ENCODE measurements at regions not wholly inside any gene's neighbourhood (a gene's known extent, or its start where the extent isn't known, plus 50 kb on each side); places are given as distances from the start of the nearest gene placed in this dataset.
"Not testable (repeated sequence)": the region's sequence is repeated elsewhere in the genome, so short reads cannot be mapped to it uniquely, and the experiment has no call there.

GRCh38 chr2:175259164-175259563 is 77.7 kb upstream of the ATP5MC3 start:
- no CpG with 5 or more reads among the region's 1 CpG for WGBS, 2 donors (ENCODE audit: extremely low coverage in 2 of 2, insufficient read length in 2 of 2, insufficient replicate concordance in 1 of 2)
- H3K27me3 ChIP-seq (ENCODE audit: control insufficient read depth in 3 of 3, insufficient read depth in 3 of 3, low read depth in 1 of 3, low read length in 3 of 3): peaks cover 0 to 4% (median 0%) of the 10 kb centered on the region in 3 experiments
- H3K79me1 ChIP-seq (ENCODE audit: low read depth, low read length): no peaks in the 10 kb centered on the region

GRCh38 chr2:175256806-175257585 is 75.5 kb upstream of the ATP5MC3 start:
- Histone ChIP-seq H2AK5ac (ENCODE audit: low read depth, low read length) (no peak overlapping the region), H2BK12ac (ENCODE audit: low read length) (no peak overlapping the region), H3K9ac (ENCODE audit: low read depth, low read length, poor library complexity) (no peak overlapping the region), H3K36me3 (replicated peaks in 1 of 2; ENCODE audit: control insufficient read depth in 2 of 2, insufficient read depth in 2 of 2, low read length in 2 of 2) (no peaks in the 10 kb centered on the region), H3K4ac (ENCODE audit: low read length) (no peak overlapping the region), H4K91ac (ENCODE audit: low read depth, low read length, poor library complexity) (no peak overlapping the region), H2BK5ac (ENCODE audit: low read length) (no peak overlapping the region), H2BK120ac (ENCODE audit: low read depth, low read length) (no peak overlapping the region), H3K27ac (replicated peaks; ENCODE audit: low read length) (no peak overlapping the region), H4K8ac (ENCODE audit: low read depth, low read length) (no peak overlapping the region), H3K4me1 (ENCODE audit: control insufficient read depth in 2 of 2, insufficient read depth in 1 of 2, low read depth in 1 of 2, low read length in 2 of 2) (no peaks in the 10 kb centered on the region), H3K4me3 (ENCODE audit: low read length in 2 of 2) (no peak overlapping the region), H2AFZ (ENCODE audit: low read length) (no peak overlapping the region), H3K9me3 (replicated peaks in 1 of 2; ENCODE audit: control insufficient read depth in 2 of 2, insufficient read depth in 1 of 2, low read depth in 1 of 2, low read length in 2 of 2) (peaks cover 0 to 2% of the 10 kb centered on the region in 2 donors), H3K79me1 (ENCODE audit: low read depth, low read length) (no peaks in the 10 kb centered on the region), H3K23ac (ENCODE audit: low read depth, low read length, poor library complexity) (no peak overlapping the region), H3K4me2 (ENCODE audit: insufficient read depth, low read length, poor library complexity, severe bottlenecking) (no peak overlapping the region), H3K27me3 (ENCODE audit: control insufficient read depth in 3 of 3, insufficient read depth in 3 of 3, low read depth in 1 of 3, low read length in 3 of 3) (no peaks in the 10 kb centered on the region), H3K18ac (ENCODE audit: low read length) (no peak overlapping the region), H3K14ac (ENCODE audit: low read length) (no peak overlapping the region), H2BK15ac (ENCODE audit: low read length) (no peak overlapping the region)
- no CpG with 5 or more reads among the region's 69 CpGs for WGBS, 2 donors (ENCODE audit: extremely low coverage in 2 of 2, insufficient read length in 2 of 2, insufficient replicate concordance in 1 of 2)
- no peak for DNase-seq (ENCODE audit: low spot score)

More at GRCh38 chr2:175259164-175259563, 77.7 kb upstream of the ATP5MC3 start:
- DNase-seq (ENCODE audit: low spot score): no peak
- Histone ChIP-seq H2BK5ac (ENCODE audit: low read length) (no peak overlapping the region), H3K4me1 (ENCODE audit: control insufficient read depth in 2 of 2, insufficient read depth in 1 of 2, low read depth in 1 of 2, low read length in 2 of 2) (no peaks in the 10 kb centered on the region), H3K14ac (ENCODE audit: low read length) (no peak overlapping the region), H2AK5ac (ENCODE audit: low read depth, low read length) (no peak overlapping the region), H3K9ac (ENCODE audit: low read depth, low read length, poor library complexity) (no peak overlapping the region), H3K4me2 (ENCODE audit: insufficient read depth, low read length, poor library complexity, severe bottlenecking) (no peak overlapping the region), H2BK12ac (ENCODE audit: low read length) (no peak overlapping the region), H3K4me3 (ENCODE audit: low read length in 2 of 2) (no peak overlapping the region), H2BK15ac (ENCODE audit: low read length) (no peak overlapping the region), H4K8ac (ENCODE audit: low read depth, low read length) (no peak overlapping the region), H4K91ac (ENCODE audit: low read depth, low read length, poor library complexity) (no peak overlapping the region), H3K23ac (ENCODE audit: low read depth, low read length, poor library complexity) (no peak overlapping the region), H3K18ac (ENCODE audit: low read length) (no peak overlapping the region), H2AFZ (ENCODE audit: low read length) (no peak overlapping the region), H2BK120ac (ENCODE audit: low read depth, low read length) (no peak overlapping the region), H3K9me3 (replicated peaks in 1 of 2; ENCODE audit: control insufficient read depth in 2 of 2, insufficient read depth in 1 of 2, low read depth in 1 of 2, low read length in 2 of 2) (peaks cover 0 to 2% of the 10 kb centered on the region in 2 donors), H3K4ac (ENCODE audit: low read length) (no peak overlapping the region), H3K36me3 (replicated peaks in 1 of 2; ENCODE audit: control insufficient read depth in 2 of 2, insufficient read depth in 2 of 2, low read length in 2 of 2) (no peaks in the 10 kb centered on the region), H3K27ac (replicated peaks; ENCODE audit: low read length) (no peak overlapping the region)

GRCh38 chr2:175256391-175256790 is 74.9 kb upstream of the ATP5MC3 start:
- H3K23ac ChIP-seq (ENCODE audit: low read depth, low read length, poor library complexity); H2BK120ac ChIP-seq (ENCODE audit: low read depth, low read length); H4K91ac ChIP-seq (ENCODE audit: low read depth, low read length, poor library complexity); H3K4me2 ChIP-seq (ENCODE audit: insufficient read depth, low read length, poor library complexity, severe bottlenecking); H3K36me3 ChIP-seq (replicated peaks in 1 of 2; ENCODE audit: control insufficient read depth in 2 of 2, insufficient read depth in 2 of 2, low read length in 2 of 2); H3K4me3 ChIP-seq (ENCODE audit: low read length in 2 of 2); H2BK15ac ChIP-seq (ENCODE audit: low read length); H3K79me1 ChIP-seq (ENCODE audit: low read depth, low read length); H3K18ac ChIP-seq (ENCODE audit: low read length); H3K9me3 ChIP-seq (replicated peaks in 1 of 2; ENCODE audit: control insufficient read depth in 2 of 2, insufficient read depth in 1 of 2, low read depth in 1 of 2, low read length in 2 of 2); H3K4me1 ChIP-seq (ENCODE audit: control insufficient read depth in 2 of 2, insufficient read depth in 1 of 2, low read depth in 1 of 2, low read length in 2 of 2); H2AK5ac ChIP-seq (ENCODE audit: low read depth, low read length); H4K8ac ChIP-seq (ENCODE audit: low read depth, low read length); H2AFZ ChIP-seq (ENCODE audit: low read length); H2BK12ac ChIP-seq (ENCODE audit: low read length); H3K27ac ChIP-seq (replicated peaks; ENCODE audit: low read length); H3K4ac ChIP-seq (ENCODE audit: low read length); H2BK5ac ChIP-seq (ENCODE audit: low read length); DNase-seq (ENCODE audit: low spot score); H3K9ac ChIP-seq (ENCODE audit: low read depth, low read length, poor library complexity); H3K27me3 ChIP-seq (ENCODE audit: control insufficient read depth in 3 of 3, insufficient read depth in 3 of 3, low read depth in 1 of 3, low read length in 3 of 3); H3K14ac ChIP-seq (ENCODE audit: low read length): not testable (repeated sequence)
- no CpG with 5 or more reads among the region's 4 CpGs for WGBS, 2 donors (ENCODE audit: extremely low coverage in 2 of 2, insufficient read length in 2 of 2, insufficient replicate concordance in 1 of 2)

GRCh38 chr2:175253871-175254270 is 72.4 kb upstream of the ATP5MC3 start:
- H2BK5ac ChIP-seq (ENCODE audit: low read length): no peak overlapping the region
- no peak overlapping the region for H3K23ac ChIP-seq (ENCODE audit: low read depth, low read length, poor library complexity)
- no peak overlapping the region for H4K91ac ChIP-seq (ENCODE audit: low read depth, low read length, poor library complexity)
- no peak overlapping the region for H4K8ac ChIP-seq (ENCODE audit: low read depth, low read length)
- no peak overlapping the region for H3K14ac ChIP-seq (ENCODE audit: low read length)
- no CpG with 5 or more reads among the region's 3 CpGs for WGBS, 2 donors (ENCODE audit: extremely low coverage in 2 of 2, insufficient read length in 2 of 2, insufficient replicate concordance in 1 of 2)
- H3K4me2 ChIP-seq (ENCODE audit: insufficient read depth, low read length, poor library complexity, severe bottlenecking): no peak overlapping the region
- no peak for DNase-seq (ENCODE audit: low spot score)
- no peaks in the 10 kb centered on the region for H3K79me1 ChIP-seq (ENCODE audit: low read depth, low read length)
- no peaks in the 10 kb centered on the region for H3K27me3 ChIP-seq (ENCODE audit: control insufficient read depth in 3 of 3, insufficient read depth in 3 of 3, low read depth in 1 of 3, low read length in 3 of 3)
- H3K4me1 ChIP-seq (ENCODE audit: control insufficient read depth in 2 of 2, insufficient read depth in 1 of 2, low read depth in 1 of 2, low read length in 2 of 2): no peaks in the 10 kb centered on the region
- H3K36me3 ChIP-seq (replicated peaks in 1 of 2; ENCODE audit: control insufficient read depth in 2 of 2, insufficient read depth in 2 of 2, low read length in 2 of 2): no peaks in the 10 kb centered on the region
- H2BK15ac ChIP-seq (ENCODE audit: low read length): no peak overlapping the region
- no peak overlapping the region for H2BK12ac ChIP-seq (ENCODE audit: low read length)
- H3K9ac ChIP-seq (ENCODE audit: low read depth, low read length, poor library complexity): no peak overlapping the region
- H2BK120ac ChIP-seq (ENCODE audit: low read depth, low read length): no peak overlapping the region
- H3K27ac ChIP-seq (replicated peaks; ENCODE audit: low read length): no peak overlapping the region
- H2AFZ ChIP-seq (ENCODE audit: low read length): no peak overlapping the region
- H2AK5ac ChIP-seq (ENCODE audit: low read depth, low read length): no peak overlapping the region
- no peak overlapping the region for H3K18ac ChIP-seq (ENCODE audit: low read length)
- H3K9me3 ChIP-seq (replicated peaks in 1 of 2; ENCODE audit: control insufficient read depth in 2 of 2, insufficient read depth in 1 of 2, low read depth in 1 of 2, low read length in 2 of 2): peaks cover 0 to 2% of the 10 kb centered on the region in 2 donors
- H3K4me3 ChIP-seq (ENCODE audit: low read length in 2 of 2): no peak overlapping the region
- no peak overlapping the region for H3K4ac ChIP-seq (ENCODE audit: low read length)

All from neuronal stem cell (in vitro differentiated cells).